Mucosa of descending colon (tissue), 3 donors: ENCODE measurements at regions not wholly inside any gene's neighbourhood (a gene's known extent, or its start where the extent isn't known, plus 50 kb on each side); places are given as distances from the start of the nearest gene placed in this dataset.

Source experiments
- ATAC-seq: fragments of 200-7000 bp; cut with Tn5 transposase; one replicate; pipeline ENCODE4 v1.9.1; 2020; ENCODE audit warnings: mild to moderate bottlenecking, moderate library complexity
- DNase-seq, 3 donors: peaks; one replicate each; pipeline ENCODE4 v3.0.0-alpha.2; 2020
- H3K36me3 ChIP-seq: fragments of 200-600 bp; one replicate; pipeline ENCODE4 v1.8.0; 2021; ENCODE audit warnings: low read depth, mild to moderate bottlenecking
- H3K4me1 ChIP-seq: fragments of 200-600 bp; one replicate; pipeline ENCODE4 v1.8.0; 2021; ENCODE audit warnings: low read depth, mild to moderate bottlenecking
- H3K4me3 ChIP-seq: fragments of 200-600 bp; one replicate; pipeline ENCODE4 v1.8.0; 2021; ENCODE audit warnings: mild to moderate bottlenecking
- H3K9me3 ChIP-seq: fragments of 200-600 bp; one replicate; pipeline ENCODE4 v1.8.0; 2021; ENCODE audit warnings: mild to moderate bottlenecking
- intact Hi-C, 2 donors: fragments of 100-400 bp; cut with DNase I in 1 of 2; cut with micrococcal nuclease in 1 of 2; formaldehyde crosslinking; loops; one replicate each; pipeline versions ENCODE4 v1.11.0 to v1.11.1; 2022; cut with DNase I, micrococcal nuclease
- TF ChIP-seq, protein P1 (sequence below): fragments of 200-600 bp; IDR thresholded peaks from one replicate; pipeline ENCODE4 v1.8.0; 2022; ENCODE audit warnings: antibody characterized with exemption, mild to moderate bottlenecking
- donor health status: DM: no; HTN: no; CAD: no; lungs with moderate emphysema.
- donor health status: DM: no; HTN: no; CAD: no.
- donor health status: DM: no; HTN: yes; CAD: no.

DNA sequence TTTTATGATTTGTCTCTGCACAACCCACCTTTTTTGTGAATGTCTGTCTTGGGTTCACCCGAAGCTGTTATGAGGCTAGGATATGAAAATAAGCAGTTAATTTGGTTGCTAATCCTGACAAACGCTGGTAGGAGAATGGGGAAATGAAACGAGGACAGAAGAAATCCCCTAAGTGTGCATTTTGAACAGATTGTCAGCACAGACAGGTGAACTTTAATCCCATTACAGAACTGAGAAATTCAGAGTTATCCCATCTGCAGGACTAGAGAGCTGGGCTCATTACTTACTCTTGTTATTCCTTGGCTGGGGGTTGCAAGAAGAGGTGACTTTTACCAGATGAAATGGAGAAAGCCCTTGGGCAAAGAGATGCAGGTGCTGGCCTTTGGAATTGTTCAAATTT is 123.3 kb upstream of the NYAP2 start:
- Histone ChIP-seq H3K4me3 (no peak overlapping the region), H3K9me3 (no peaks in the 10 kb centered on the region), H3K4me1 (no peaks in the 10 kb centered on the region), H3K36me3 (no peaks in the 10 kb centered on the region)
- ATAC-seq (no peak), DNase-seq (no peak)
- TF ChIP-seq, protein P1, sequence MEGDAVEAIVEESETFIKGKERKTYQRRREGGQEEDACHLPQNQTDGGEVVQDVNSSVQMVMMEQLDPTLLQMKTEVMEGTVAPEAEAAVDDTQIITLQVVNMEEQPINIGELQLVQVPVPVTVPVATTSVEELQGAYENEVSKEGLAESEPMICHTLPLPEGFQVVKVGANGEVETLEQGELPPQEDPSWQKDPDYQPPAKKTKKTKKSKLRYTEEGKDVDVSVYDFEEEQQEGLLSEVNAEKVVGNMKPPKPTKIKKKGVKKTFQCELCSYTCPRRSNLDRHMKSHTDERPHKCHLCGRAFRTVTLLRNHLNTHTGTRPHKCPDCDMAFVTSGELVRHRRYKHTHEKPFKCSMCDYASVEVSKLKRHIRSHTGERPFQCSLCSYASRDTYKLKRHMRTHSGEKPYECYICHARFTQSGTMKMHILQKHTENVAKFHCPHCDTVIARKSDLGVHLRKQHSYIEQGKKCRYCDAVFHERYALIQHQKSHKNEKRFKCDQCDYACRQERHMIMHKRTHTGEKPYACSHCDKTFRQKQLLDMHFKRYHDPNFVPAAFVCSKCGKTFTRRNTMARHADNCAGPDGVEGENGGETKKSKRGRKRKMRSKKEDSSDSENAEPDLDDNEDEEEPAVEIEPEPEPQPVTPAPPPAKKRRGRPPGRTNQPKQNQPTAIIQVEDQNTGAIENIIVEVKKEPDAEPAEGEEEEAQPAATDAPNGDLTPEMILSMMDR, result no peak
- intact Hi-C loops, result no loop called here

DNA sequence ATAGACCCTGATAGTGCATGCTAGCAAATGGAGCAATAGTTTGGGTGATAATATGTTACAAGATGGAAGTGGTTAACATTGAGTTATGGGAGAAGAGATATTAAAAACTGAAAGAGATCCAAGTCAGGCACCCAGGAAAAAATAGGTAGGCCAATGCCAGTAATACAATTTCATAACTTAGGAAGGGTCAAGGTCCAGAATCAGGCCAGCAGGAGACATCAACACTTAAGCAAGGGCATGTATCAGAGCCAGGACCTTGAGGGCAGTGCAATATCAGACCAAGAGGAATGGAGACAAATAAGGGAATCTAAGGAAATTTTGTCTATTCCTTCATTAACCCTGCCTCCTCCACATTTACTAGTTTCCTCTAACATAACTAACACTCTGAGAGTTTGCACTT is 124.1 kb upstream of the NYAP2 start:
- no peak for DNase-seq
- Histone ChIP-seq H3K36me3 (no peaks in the 10 kb centered on the region), H3K4me3 (no peak overlapping the region), H3K9me3 (no peaks in the 10 kb centered on the region), H3K4me1 (no peaks in the 10 kb centered on the region)
- TF ChIP-seq, protein P1, result no peak
- ATAC-seq, result no peak
- intact Hi-C loops, result no loop called here

- DNase-seq (no peak), ATAC-seq (no peak)
- Histone ChIP-seq H3K4me1 (no peaks in the 10 kb centered on the region), H3K4me3 (no peak overlapping the region), H3K36me3 (no peaks in the 10 kb centered on the region), H3K9me3 (no peaks in the 10 kb centered on the region)
- TF ChIP-seq, protein P1, result no peak
- intact Hi-C loops, result no loop called here
These were observed 124.8 kb upstream of the NYAP2 start for GRCh38 chr2:225274751-225275150.

GRCh38 chr2:225272173-225272572 is 127.3 kb upstream of the NYAP2 start:
- H3K4me3 ChIP-seq, result no peak overlapping the region
- H3K36me3 ChIP-seq, result no peaks in the 10 kb centered on the region
- H3K4me1 ChIP-seq, result no peaks in the 10 kb centered on the region
- no peaks in the 10 kb centered on the region for H3K9me3 ChIP-seq
- DNase-seq (no peak), ATAC-seq (no peak)
- intact Hi-C loops, result no loop called here
- TF ChIP-seq, protein P1, result no peak

- peak; percentile 60 for ATAC-seq
These were observed 128.6 kb upstream of the NYAP2 start for GRCh38 chr2:225270861-225271260.

More at GRCh38 chr2:225270861-225271260, 128.6 kb upstream of the NYAP2 start:
- intact Hi-C loops, result no loop called here
- TF ChIP-seq, protein P1, result no peak
- Histone ChIP-seq H3K9me3 (no peaks in the 10 kb centered on the region), H3K4me3 (no peak overlapping the region), H3K4me1 (no peaks in the 10 kb centered on the region), H3K36me3 (no peaks in the 10 kb centered on the region)
- DNase-seq, result peak in 1 of 3 donors; percentile 24
